ENCODE measurements at regions not wholly inside any gene's neighbourhood (a gene's known extent, or its start where the extent isn't known, plus 50 kb on each side); places are given as distances from the start of the nearest gene placed in this dataset.

DNA sequence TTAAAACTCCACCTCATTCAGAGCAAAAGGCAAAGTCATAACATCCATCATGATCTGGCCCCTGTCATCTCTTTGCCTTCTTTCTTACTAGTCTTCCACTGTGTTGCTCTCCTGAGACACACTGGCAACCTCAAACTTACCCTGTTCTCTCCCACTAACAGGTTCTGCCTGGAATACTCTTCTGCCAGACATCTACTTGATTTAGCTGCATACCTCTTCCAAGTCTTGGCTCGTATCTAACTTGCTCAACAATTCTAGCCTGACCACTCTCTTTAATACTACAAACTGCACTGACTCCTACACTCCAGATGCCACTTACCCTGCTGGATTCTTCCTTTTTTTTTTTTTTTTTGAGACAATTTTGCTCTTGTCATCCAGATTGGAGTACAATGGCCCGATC is 167.0 kb upstream of the MTPN start:
- Histone ChIP-seq H3K36me3 (no peaks in the 10 kb centered on the region), H3K4me3 (no peak overlapping the region), H3K9me3 (no peaks in the 10 kb centered on the region), H3K27ac (no peak overlapping the region), H3K4me1 (no peaks in the 10 kb centered on the region), H3K27me3 (replicated peaks in 1 of 7) (no peaks in the 10 kb centered on the region)
- WGBS, 5 donors = 77 to 96% (median 91%) methylated on average over 2 of the region's 2 CpGs
- DNase-seq = no peak
- intact Hi-C loops (cut with DNase I; ENCODE audit: low total_unique reads) = no loop called here
- TF ChIP-seq, protein P1, sequence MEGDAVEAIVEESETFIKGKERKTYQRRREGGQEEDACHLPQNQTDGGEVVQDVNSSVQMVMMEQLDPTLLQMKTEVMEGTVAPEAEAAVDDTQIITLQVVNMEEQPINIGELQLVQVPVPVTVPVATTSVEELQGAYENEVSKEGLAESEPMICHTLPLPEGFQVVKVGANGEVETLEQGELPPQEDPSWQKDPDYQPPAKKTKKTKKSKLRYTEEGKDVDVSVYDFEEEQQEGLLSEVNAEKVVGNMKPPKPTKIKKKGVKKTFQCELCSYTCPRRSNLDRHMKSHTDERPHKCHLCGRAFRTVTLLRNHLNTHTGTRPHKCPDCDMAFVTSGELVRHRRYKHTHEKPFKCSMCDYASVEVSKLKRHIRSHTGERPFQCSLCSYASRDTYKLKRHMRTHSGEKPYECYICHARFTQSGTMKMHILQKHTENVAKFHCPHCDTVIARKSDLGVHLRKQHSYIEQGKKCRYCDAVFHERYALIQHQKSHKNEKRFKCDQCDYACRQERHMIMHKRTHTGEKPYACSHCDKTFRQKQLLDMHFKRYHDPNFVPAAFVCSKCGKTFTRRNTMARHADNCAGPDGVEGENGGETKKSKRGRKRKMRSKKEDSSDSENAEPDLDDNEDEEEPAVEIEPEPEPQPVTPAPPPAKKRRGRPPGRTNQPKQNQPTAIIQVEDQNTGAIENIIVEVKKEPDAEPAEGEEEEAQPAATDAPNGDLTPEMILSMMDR (IDR thresholded peaks at IDR 0.05 in 8 of 11, conservative IDR thresholded peaks at IDR 0.05 in 3 of 11) = no peak
- no peak for TF ChIP-seq POLR2A (IDR thresholded peaks at IDR 0.05)
- TF ChIP-seq POLR2AphosphoS5 (IDR thresholded peaks at IDR 0.05) = no peak

DNA sequence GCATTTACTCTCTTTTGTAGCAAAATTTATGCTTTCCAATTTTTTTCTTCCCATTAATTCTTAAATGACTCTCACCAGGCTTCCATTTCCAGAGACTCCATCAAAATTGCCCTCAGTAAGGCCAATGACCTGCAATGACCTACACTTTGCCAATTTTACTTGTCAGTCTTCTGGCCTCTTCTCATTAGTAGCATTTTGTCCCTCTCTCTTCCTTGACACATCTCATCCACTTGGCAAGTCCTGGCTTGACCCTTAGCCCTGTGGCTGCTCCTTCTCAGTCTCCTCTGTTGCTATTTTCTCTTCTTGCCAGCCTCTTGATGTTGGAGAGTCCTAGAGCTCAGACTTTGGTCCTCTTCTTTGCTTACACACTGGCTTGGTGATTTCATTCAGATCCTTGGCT is 166.1 kb upstream of the MTPN start:
- intact Hi-C loops (cut with DNase I; ENCODE audit: low total_unique reads) = no loop called here
- DNase-seq = no peak

DNA sequence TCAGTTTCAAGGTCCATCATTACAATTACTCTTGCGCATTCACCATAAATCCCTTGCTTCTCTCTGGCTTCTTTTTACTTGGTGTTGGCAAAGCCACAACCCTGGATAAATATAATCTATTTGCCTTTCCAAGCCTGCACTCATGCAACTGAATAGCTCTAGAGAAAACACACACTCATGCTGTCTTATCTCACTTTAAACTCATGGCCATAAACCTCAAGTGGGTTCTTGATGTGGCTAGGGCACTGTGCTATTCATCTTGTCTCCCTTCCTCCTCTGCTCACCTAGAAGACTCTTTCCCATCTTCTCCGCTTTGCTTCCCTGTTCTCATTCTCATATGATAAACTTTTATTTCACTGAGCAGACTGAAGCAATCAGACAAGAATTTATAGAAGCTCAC is 165.4 kb upstream of the MTPN start:
- no peak for DNase-seq
- 83 to 96% (median 96%) methylated on average over 2 of the region's 2 CpGs for WGBS, 5 donors
- H3K9me3 ChIP-seq = no peaks in the 10 kb centered on the region
- no peaks in the 10 kb centered on the region for H3K36me3 ChIP-seq
- TF ChIP-seq POLR2AphosphoS5 (IDR thresholded peaks at IDR 0.05) (no peak), POLR2A (IDR thresholded peaks at IDR 0.05) (no peak)
- TF ChIP-seq, protein P1 (IDR thresholded peaks at IDR 0.05 in 8 of 11, conservative IDR thresholded peaks at IDR 0.05 in 3 of 11) = no peak
- intact Hi-C loops (cut with DNase I; ENCODE audit: low total_unique reads) = no loop called here
- no peak overlapping the region for H3K4me3 ChIP-seq
- no peak overlapping the region for H3K27ac ChIP-seq
- no peaks in the 10 kb centered on the region for H3K27me3 ChIP-seq (replicated peaks in 1 of 7)
- H3K4me1 ChIP-seq = no peaks in the 10 kb centered on the region

More for the DNA sequence above, 166.1 kb upstream of the MTPN start:
- H3K9me3 ChIP-seq = no peaks in the 10 kb centered on the region
- H3K27me3 ChIP-seq (replicated peaks in 1 of 7) = no peaks in the 10 kb centered on the region
- H3K36me3 ChIP-seq = no peaks in the 10 kb centered on the region
- no peak for TF ChIP-seq POLR2A (IDR thresholded peaks at IDR 0.05)
- TF ChIP-seq, protein P1 (IDR thresholded peaks at IDR 0.05 in 8 of 11, conservative IDR thresholded peaks at IDR 0.05 in 3 of 11) = no peak
- no peak for TF ChIP-seq POLR2AphosphoS5 (IDR thresholded peaks at IDR 0.05)
- H3K27ac ChIP-seq = no peak overlapping the region
- H3K4me1 ChIP-seq = no peaks in the 10 kb centered on the region
- H3K4me3 ChIP-seq = no peak overlapping the region

DNA sequence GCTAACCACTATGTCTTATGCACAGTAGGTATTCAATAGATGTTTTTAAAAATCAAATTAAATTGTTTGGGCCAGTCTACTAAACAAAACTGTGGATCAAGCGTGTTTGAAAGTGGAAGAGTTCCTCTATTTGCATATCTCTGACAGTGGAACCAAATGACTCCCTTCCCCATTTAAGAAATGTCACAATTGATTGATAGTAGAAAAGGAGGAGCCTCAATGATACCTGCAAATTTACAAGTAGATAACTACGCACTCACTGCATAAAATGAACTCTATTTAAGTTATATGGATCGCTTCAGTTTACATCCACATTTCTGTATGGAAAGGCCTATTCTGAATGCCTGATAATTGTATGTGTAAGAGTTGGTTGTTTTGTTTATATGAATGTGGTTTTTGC is 163.3 kb upstream of the MTPN start:
- intact Hi-C loops (cut with DNase I; ENCODE audit: low total_unique reads) = no loop called here
- Histone ChIP-seq H3K9me3 (no peaks in the 10 kb centered on the region), H3K4me1 (no peaks in the 10 kb centered on the region), H3K36me3 (no peaks in the 10 kb centered on the region), H3K27ac (no peak overlapping the region), H3K4me3 (no peak overlapping the region), H3K27me3 (replicated peaks in 1 of 7) (no peaks in the 10 kb centered on the region)
- no peak for TF ChIP-seq POLR2A (IDR thresholded peaks at IDR 0.05)
- no peak for DNase-seq
- WGBS, 5 donors = 82 to 89% (median 88%) methylated on average over 3 of the region's 3 CpGs

DNA sequence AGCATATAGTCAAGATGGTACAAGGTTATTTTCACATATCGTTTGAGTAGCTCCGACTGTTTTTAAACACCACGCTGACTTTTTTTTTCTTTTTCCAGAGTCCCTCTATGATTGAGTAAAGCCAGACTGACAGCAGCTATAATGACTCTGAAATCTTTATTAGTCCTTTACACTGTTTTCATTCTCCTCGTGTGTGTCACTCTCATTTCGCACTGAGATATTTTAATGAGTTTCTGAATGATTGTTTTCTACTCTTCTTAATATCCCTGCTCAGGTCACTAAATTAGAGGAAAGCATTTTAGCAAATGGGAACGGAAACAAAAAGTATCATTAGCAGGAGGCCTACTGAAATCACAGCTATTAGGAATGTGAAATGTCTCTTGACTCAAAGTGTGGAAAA is 162.3 kb upstream of the MTPN start:
- no peak for DNase-seq
- Histone ChIP-seq H3K4me1 (no peaks in the 10 kb centered on the region), H3K4me3 (no peak overlapping the region), H3K36me3 (no peaks in the 10 kb centered on the region), H3K27ac (no peak overlapping the region), H3K27me3 (replicated peaks in 1 of 7) (no peaks in the 10 kb centered on the region), H3K9me3 (no peaks in the 10 kb centered on the region)
- WGBS, 5 donors = 56 to 71% (median 65%) methylated on average over 6 of the region's 6 CpGs
- intact Hi-C loops (cut with DNase I; ENCODE audit: low total_unique reads) = no loop called here
- no peak for TF ChIP-seq POLR2AphosphoS5 (IDR thresholded peaks at IDR 0.05)
